ENCODE measurements at regions not wholly inside any gene's neighbourhood (a gene's known extent, or its start where the extent isn't known, plus 50 kb on each side); places are given as distances from the start of the nearest gene placed in this dataset.

- TF ChIP-seq TAF1 (IDR thresholded peaks at IDR 0.05; ENCODE audit: low read depth, low read length) (no peak), POLR2A (IDR thresholded peaks at IDR 0.05; ENCODE audit: low read depth, low read length) (no peak)
Measured at GRCh38 chr7:109136893-109137292, 567.2 kb downstream of the DNAJB9 start.

Measured in GM12891 (cell line).